H9 (cell line): ENCODE measurements at regions not wholly inside any gene's neighbourhood (a gene's known extent, or its start where the extent isn't known, plus 50 kb on each side); places are given as distances from the start of the nearest gene placed in this dataset.

Experiments
- DNase-seq: peaks from one replicate; pipeline ENCODE4 v3.0.0-alpha.2; 2017
- H2AFZ ChIP-seq: one replicate; pipeline ENCODE4 v1.6.1; 2013; ENCODE audit warnings: mild to moderate bottlenecking, low read length, control low read depth, moderate library complexity
- H2AK5ac ChIP-seq: 2 replicates; pipeline ENCODE4 v1.6.1; 2013; ENCODE audit warnings: low read length, control low read depth, mixed read lengths; ENCODE audit not compliant: insufficient read length
- H2BK120ac ChIP-seq: one replicate; pipeline ENCODE4 v1.6.1; 2013; ENCODE audit warnings: low read depth, mild to moderate bottlenecking, low read length, control low read depth, inconsistent platforms; ENCODE audit not compliant: poor library complexity, severe bottlenecking
- H2BK12ac ChIP-seq: 2 replicates; pipeline ENCODE4 v1.6.1; 2013; ENCODE audit warnings: low read length, control low read depth, mixed read lengths, low read depth; ENCODE audit not compliant: insufficient read length
- H2BK15ac ChIP-seq: 2 replicates; pipeline ENCODE4 v1.6.1; 2013; ENCODE audit warnings: low read depth, low read length, control low read depth
- H2BK20ac ChIP-seq: one replicate; pipeline ENCODE4 v1.6.1; 2013; ENCODE audit warnings: low read depth, mild to moderate bottlenecking, low read length, control low read depth, inconsistent platforms; ENCODE audit not compliant: poor library complexity, severe bottlenecking
- H2BK5ac ChIP-seq: 2 replicates; pipeline ENCODE4 v1.6.1; 2013; ENCODE audit warnings: low read length, control low read depth, mixed read lengths; ENCODE audit not compliant: insufficient read length
- H3K14ac ChIP-seq: 2 replicates; pipeline ENCODE4 v1.6.1; 2013; ENCODE audit warnings: low read length, control low read depth; ENCODE audit not compliant: insufficient read depth
- H3K18ac ChIP-seq: 2 replicates; pipeline ENCODE4 v1.6.1; 2013; ENCODE audit warnings: low read depth, mild to moderate bottlenecking, mixed read lengths, low read length, control low read depth; ENCODE audit not compliant: insufficient read length
- H3K23ac ChIP-seq: 2 replicates; pipeline ENCODE4 v1.6.1; 2013; ENCODE audit warnings: low read length, control low read depth, mixed read lengths, low read depth; ENCODE audit not compliant: insufficient read length
- H3K23me2 ChIP-seq: 2 replicates; pipeline ENCODE4 v1.6.1; 2013; ENCODE audit warnings: low read depth, mild to moderate bottlenecking, mixed read lengths, low read length, control low read depth; ENCODE audit not compliant: insufficient read length, poor library complexity, severe bottlenecking
- H3K27ac ChIP-seq: 2 replicates; pipeline ENCODE4 v1.5.1; 2013; ENCODE audit warnings: low read length, control low read depth, mixed read lengths, low read depth; ENCODE audit not compliant: insufficient read length
- H3K27me3 ChIP-seq: 2 replicates; pipeline ENCODE4 v1.6.1; 2013; ENCODE audit warnings: low read length, control low read depth, inconsistent platforms; ENCODE audit not compliant: insufficient read depth
- H3K4ac ChIP-seq: 2 replicates; pipeline ENCODE4 v1.6.1; 2013; ENCODE audit warnings: low read depth, mild to moderate bottlenecking, control low read depth, inconsistent platforms, low read length, moderate library complexity
- H3K4me1 ChIP-seq: 2 replicates; pipeline ENCODE4 v1.6.1; 2013; ENCODE audit warnings: low read length, control low read depth, inconsistent platforms; ENCODE audit not compliant: insufficient read depth
- H3K4me2 ChIP-seq: 2 replicates; pipeline ENCODE4 v1.6.1; 2013; ENCODE audit warnings: low read length, control low read depth, mixed read lengths; ENCODE audit not compliant: insufficient read length, insufficient read depth
- H3K56ac ChIP-seq: 2 replicates; pipeline ENCODE4 v1.6.1; 2013; ENCODE audit warnings: low read depth, mild to moderate bottlenecking, mixed read lengths, low read length, control low read depth; ENCODE audit not compliant: insufficient read length
- H3K79me1 ChIP-seq: 2 replicates; pipeline ENCODE4 v1.6.1; 2013; ENCODE audit warnings: low read depth, mild to moderate bottlenecking, moderate library complexity, low read length, control low read depth, inconsistent platforms; ENCODE audit not compliant: insufficient read depth, poor library complexity, severe bottlenecking
- H3K79me2 ChIP-seq: 2 replicates; pipeline ENCODE4 v1.6.1; 2013; ENCODE audit warnings: low read length, control low read depth, inconsistent platforms; ENCODE audit not compliant: insufficient read depth
- H3K9ac ChIP-seq: 2 replicates; pipeline ENCODE4 v1.6.1; 2013; ENCODE audit warnings: low read length, control low read depth, mixed read lengths; ENCODE audit not compliant: insufficient read length; ENCODE audit errors: extremely low read depth
- H3K9me3 ChIP-seq: one replicate; pipeline ENCODE4 v1.6.1; 2013; ENCODE audit warnings: low read depth, low read length, inconsistent platforms; ENCODE audit not compliant: control insufficient read depth
- H3T11ph ChIP-seq: one replicate; pipeline ENCODE4 v1.6.1; 2013; ENCODE audit warnings: mild to moderate bottlenecking, low read length, control low read depth, inconsistent platforms
- H4K20me1 ChIP-seq: one replicate; pipeline ENCODE4 v1.6.1; 2013; ENCODE audit not compliant: control insufficient read depth, insufficient read length, insufficient read depth
- H4K5ac ChIP-seq: 2 replicates; pipeline ENCODE4 v1.6.1; 2013; ENCODE audit warnings: low read depth, mild to moderate bottlenecking, mixed read lengths, low read length, control low read depth; ENCODE audit not compliant: insufficient read length
- H4K8ac ChIP-seq: replicated peaks from 2 replicates; pipeline ENCODE4 v1.6.1; 2013; ENCODE audit warnings: low read length, control low read depth, mixed read lengths, low read depth; ENCODE audit not compliant: insufficient read length
- H4K91ac ChIP-seq: 2 replicates; pipeline ENCODE4 v1.6.1; 2013; ENCODE audit warnings: low read depth, mild to moderate bottlenecking, moderate library complexity, mixed read lengths, low read length, control low read depth; ENCODE audit not compliant: insufficient read length
- H3K27ac Mint-ChIP-seq, 3 experiments: 2 replicates in 2 of 3; 3 replicates in 1 of 3; pipeline ENCODE4 v1.8.0; 2020 to 2021; ENCODE audit warnings: mixed read lengths in 3 of 3, mild to moderate bottlenecking in 1 of 3, moderate library complexity in 1 of 3
- H3K27me3 Mint-ChIP-seq: 2 replicates; pipeline ENCODE4 v1.8.0; 2021; ENCODE audit warnings: low read depth, mild to moderate bottlenecking, moderate library complexity, mixed read lengths
- H3K36me3 Mint-ChIP-seq, 3 experiments: 2 replicates in 2 of 3; 3 replicates in 1 of 3; pipeline ENCODE4 v1.8.0; 2020 to 2021; ENCODE audit warnings: low read depth in 3 of 3, mixed read lengths in 3 of 3; ENCODE audit not compliant: insufficient read depth in 1 of 3
- H3K4me1 Mint-ChIP-seq, 2 experiments: 2 replicates each; pipeline ENCODE4 v1.8.0; 2020; ENCODE audit warnings: mixed read lengths in 2 of 2
- H3K4me3 Mint-ChIP-seq, 2 experiments: 2 replicates in 1 of 2; 3 replicates in 1 of 2; pipeline ENCODE4 v1.8.0; 2020 to 2021; ENCODE audit warnings: mild to moderate bottlenecking in 2 of 2, mixed read lengths in 2 of 2, moderate library complexity in 1 of 2
- H3K9me3 Mint-ChIP-seq, 2 experiments: 2 replicates in 1 of 2; 3 replicates in 1 of 2; pipeline ENCODE4 v1.8.0; 2020; ENCODE audit warnings: mild to moderate bottlenecking in 2 of 2, mixed read lengths in 2 of 2, moderate library complexity in 1 of 2
- WGBS: extraction: QIAGEN DNeasy Blood & Tissue Kit; methylation state at CpG from one replicate; pipeline ENCODE4 v1.1.7; 2013; ENCODE audit warnings: missing lambda C conversion rate, low lambda C conversion rate, mixed read lengths; ENCODE audit not compliant: insufficient read length; ENCODE audit errors: extremely low coverage; 5-methylcytosine and 5-hydroxymethylcytosine counted together
- TF ChIP-seq, protein P1 (sequence below): fragments of 200-600 bp; sonication (generic); conservative IDR thresholded peaks from 3 replicates; pipeline ENCODE4 v1.8.0; 2021; ENCODE audit warnings: antibody characterized with exemption, mild to moderate bottlenecking

GRCh38 chr4:189404271-189404670, 536.4 kb upstream of the FRG1 start:
- H3K9me3 Mint-ChIP-seq = peaks cover 54 to 76% of the 10 kb centered on the region in 2 experiments

More at GRCh38 chr4:189404271-189404670, 536.4 kb upstream of the FRG1 start:
- Histone ChIP-seq H3T11ph (no peak overlapping the region), H3K23me2 (no peaks in the 10 kb centered on the region), H4K20me1 (no peaks in the 10 kb centered on the region), H2BK120ac (no peak overlapping the region), H3K4me2 (no peak overlapping the region), H3K4ac (no peak overlapping the region), H2AK5ac (no peak overlapping the region), H3K14ac (no peak overlapping the region), H2BK12ac (no peak overlapping the region), H2BK15ac (no peak overlapping the region), H4K91ac (no peak overlapping the region), H3K9me3 (peaks cover 9% of the 10 kb centered on the region), H2AFZ (no peak overlapping the region), H3K27me3 (no peaks in the 10 kb centered on the region), H3K9ac (no peak overlapping the region), H3K79me2 (no peaks in the 10 kb centered on the region), H2BK5ac (no peak overlapping the region), H3K4me1 (no peaks in the 10 kb centered on the region), H3K18ac (no peak overlapping the region), H3K23ac (no peak overlapping the region), H2BK20ac (no peak overlapping the region), H4K5ac (no peak overlapping the region), H3K79me1 (no peaks in the 10 kb centered on the region), H4K8ac (no peak overlapping the region), H3K27ac (no peak overlapping the region), H3K56ac (no peak overlapping the region)
- DNase-seq = no peak
- Mint-ChIP-seq H3K4me3 (no peak overlapping the region), H3K4me1 (no peaks in the 10 kb centered on the region), H3K27me3 (no peaks in the 10 kb centered on the region; the same call in 1 of the 2 replicates), H3K27ac (no peak overlapping the region), H3K36me3 (peaks cover 0 to 4% (median 3%) of the 10 kb centered on the region in 3 experiments; a peak in 3 of 7 replicates)
- TF ChIP-seq, protein P1, sequence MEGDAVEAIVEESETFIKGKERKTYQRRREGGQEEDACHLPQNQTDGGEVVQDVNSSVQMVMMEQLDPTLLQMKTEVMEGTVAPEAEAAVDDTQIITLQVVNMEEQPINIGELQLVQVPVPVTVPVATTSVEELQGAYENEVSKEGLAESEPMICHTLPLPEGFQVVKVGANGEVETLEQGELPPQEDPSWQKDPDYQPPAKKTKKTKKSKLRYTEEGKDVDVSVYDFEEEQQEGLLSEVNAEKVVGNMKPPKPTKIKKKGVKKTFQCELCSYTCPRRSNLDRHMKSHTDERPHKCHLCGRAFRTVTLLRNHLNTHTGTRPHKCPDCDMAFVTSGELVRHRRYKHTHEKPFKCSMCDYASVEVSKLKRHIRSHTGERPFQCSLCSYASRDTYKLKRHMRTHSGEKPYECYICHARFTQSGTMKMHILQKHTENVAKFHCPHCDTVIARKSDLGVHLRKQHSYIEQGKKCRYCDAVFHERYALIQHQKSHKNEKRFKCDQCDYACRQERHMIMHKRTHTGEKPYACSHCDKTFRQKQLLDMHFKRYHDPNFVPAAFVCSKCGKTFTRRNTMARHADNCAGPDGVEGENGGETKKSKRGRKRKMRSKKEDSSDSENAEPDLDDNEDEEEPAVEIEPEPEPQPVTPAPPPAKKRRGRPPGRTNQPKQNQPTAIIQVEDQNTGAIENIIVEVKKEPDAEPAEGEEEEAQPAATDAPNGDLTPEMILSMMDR = no peak
- no CpG with 5 or more reads among the region's 1 CpG for WGBS
